WTC11 (cell line): ENCODE measurements at regions not wholly inside any gene's neighbourhood (a gene's known extent, or its start where the extent isn't known, plus 50 kb on each side); places are given as distances from the start of the nearest gene placed in this dataset.

Source experiments
- ATF3 ChIP-seq: sonication (generic); formaldehyde crosslinking; conservative IDR thresholded peaks from 2 replicates; pipeline ENCODE4 v1.8.1; 2022; ENCODE audit warnings: mild to moderate bottlenecking, missing genetic modification reagents
- ESRRA ChIP-seq: sonication (generic); formaldehyde crosslinking; IDR thresholded peaks from 2 replicates; pipeline ENCODE4 v1.8.1; 2022; ENCODE audit warnings: mild to moderate bottlenecking, missing genetic modification reagents, borderline replicate concordance
- ETV6 ChIP-seq: sonication (generic); formaldehyde crosslinking; IDR thresholded peaks from 2 replicates; pipeline ENCODE4 v1.8.1; 2022; ENCODE audit warnings: mild to moderate bottlenecking, missing genetic modification reagents
- FOXP4 ChIP-seq: sonication (generic); formaldehyde crosslinking; IDR thresholded peaks from 2 replicates; pipeline ENCODE4 v1.8.0; 2022; ENCODE audit warnings: mild to moderate bottlenecking, missing genetic modification reagents
- JUN ChIP-seq: sonication (generic); formaldehyde crosslinking; IDR thresholded peaks from 2 replicates; pipeline ENCODE4 v1.8.0; 2023; ENCODE audit warnings: mild to moderate bottlenecking, missing genetic modification reagents
- NFYB ChIP-seq: sonication (generic); formaldehyde crosslinking; conservative IDR thresholded peaks from 2 replicates; pipeline ENCODE4 v1.8.0; 2022; ENCODE audit warnings: low read depth, missing genetic modification reagents
- SOX15 ChIP-seq: fragments of 250-450 bp; sonication (Bioruptor Pico); IDR thresholded peaks from 2 replicates; pipeline ENCODE4 v1.9.0; 2021; ENCODE audit warnings: mild to moderate bottlenecking
- USF1 ChIP-seq: sonication (generic); formaldehyde crosslinking; IDR thresholded peaks from 2 replicates; pipeline ENCODE4 v1.8.0; 2022; ENCODE audit warnings: mild to moderate bottlenecking, missing genetic modification reagents
- ZNF512 ChIP-seq: sonication (generic); formaldehyde crosslinking; IDR thresholded peaks from 2 replicates; pipeline ENCODE4 v1.8.1; 2022; ENCODE audit warnings: missing genetic modification reagents, borderline replicate concordance
- TF ChIP-seq, protein P1 (sequence below): sonication (generic); formaldehyde crosslinking; IDR thresholded peaks from 2 replicates; pipeline ENCODE4 v1.8.0; 2023; ENCODE audit warnings: missing genetic modification reagents
- TF ChIP-seq, protein P2 (sequence below): fragments of 200-600 bp; IDR thresholded peaks from 2 replicates; pipeline ENCODE4 v1.8.0; 2022; ENCODE audit warnings: antibody characterized with exemption
- TF ChIP-seq, protein P3 (sequence below): fragments of 250-450 bp; sonication (Bioruptor Pico); IDR thresholded peaks from 2 replicates; pipeline ENCODE4 v1.9.0; 2021; ENCODE audit warnings: mild to moderate bottlenecking
- TF ChIP-seq, protein P4 (sequence below): sonication (generic); formaldehyde crosslinking; IDR thresholded peaks from 2 replicates; pipeline ENCODE4 v1.8.0; 2023; ENCODE audit warnings: mild to moderate bottlenecking, missing genetic modification reagents
- TF ChIP-seq, protein P5 (sequence below): sonication (generic); formaldehyde crosslinking; IDR thresholded peaks from 2 replicates; pipeline ENCODE4 v1.8.1; 2023; ENCODE audit warnings: mild to moderate bottlenecking, missing genetic modification reagents

- TF ChIP-seq SOX15 (CRISPR knock-in tag): no peak
- TF ChIP-seq, protein P1, sequence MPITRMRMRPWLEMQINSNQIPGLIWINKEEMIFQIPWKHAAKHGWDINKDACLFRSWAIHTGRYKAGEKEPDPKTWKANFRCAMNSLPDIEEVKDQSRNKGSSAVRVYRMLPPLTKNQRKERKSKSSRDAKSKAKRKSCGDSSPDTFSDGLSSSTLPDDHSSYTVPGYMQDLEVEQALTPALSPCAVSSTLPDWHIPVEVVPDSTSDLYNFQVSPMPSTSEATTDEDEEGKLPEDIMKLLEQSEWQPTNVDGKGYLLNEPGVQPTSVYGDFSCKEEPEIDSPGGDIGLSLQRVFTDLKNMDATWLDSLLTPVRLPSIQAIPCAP (CRISPR knock-in tag): no peak
- TF ChIP-seq USF1: no peak
- TF ChIP-seq ATF3: no peak
- TF ChIP-seq, protein P2, sequence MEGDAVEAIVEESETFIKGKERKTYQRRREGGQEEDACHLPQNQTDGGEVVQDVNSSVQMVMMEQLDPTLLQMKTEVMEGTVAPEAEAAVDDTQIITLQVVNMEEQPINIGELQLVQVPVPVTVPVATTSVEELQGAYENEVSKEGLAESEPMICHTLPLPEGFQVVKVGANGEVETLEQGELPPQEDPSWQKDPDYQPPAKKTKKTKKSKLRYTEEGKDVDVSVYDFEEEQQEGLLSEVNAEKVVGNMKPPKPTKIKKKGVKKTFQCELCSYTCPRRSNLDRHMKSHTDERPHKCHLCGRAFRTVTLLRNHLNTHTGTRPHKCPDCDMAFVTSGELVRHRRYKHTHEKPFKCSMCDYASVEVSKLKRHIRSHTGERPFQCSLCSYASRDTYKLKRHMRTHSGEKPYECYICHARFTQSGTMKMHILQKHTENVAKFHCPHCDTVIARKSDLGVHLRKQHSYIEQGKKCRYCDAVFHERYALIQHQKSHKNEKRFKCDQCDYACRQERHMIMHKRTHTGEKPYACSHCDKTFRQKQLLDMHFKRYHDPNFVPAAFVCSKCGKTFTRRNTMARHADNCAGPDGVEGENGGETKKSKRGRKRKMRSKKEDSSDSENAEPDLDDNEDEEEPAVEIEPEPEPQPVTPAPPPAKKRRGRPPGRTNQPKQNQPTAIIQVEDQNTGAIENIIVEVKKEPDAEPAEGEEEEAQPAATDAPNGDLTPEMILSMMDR: no peak
- TF ChIP-seq, protein P3, sequence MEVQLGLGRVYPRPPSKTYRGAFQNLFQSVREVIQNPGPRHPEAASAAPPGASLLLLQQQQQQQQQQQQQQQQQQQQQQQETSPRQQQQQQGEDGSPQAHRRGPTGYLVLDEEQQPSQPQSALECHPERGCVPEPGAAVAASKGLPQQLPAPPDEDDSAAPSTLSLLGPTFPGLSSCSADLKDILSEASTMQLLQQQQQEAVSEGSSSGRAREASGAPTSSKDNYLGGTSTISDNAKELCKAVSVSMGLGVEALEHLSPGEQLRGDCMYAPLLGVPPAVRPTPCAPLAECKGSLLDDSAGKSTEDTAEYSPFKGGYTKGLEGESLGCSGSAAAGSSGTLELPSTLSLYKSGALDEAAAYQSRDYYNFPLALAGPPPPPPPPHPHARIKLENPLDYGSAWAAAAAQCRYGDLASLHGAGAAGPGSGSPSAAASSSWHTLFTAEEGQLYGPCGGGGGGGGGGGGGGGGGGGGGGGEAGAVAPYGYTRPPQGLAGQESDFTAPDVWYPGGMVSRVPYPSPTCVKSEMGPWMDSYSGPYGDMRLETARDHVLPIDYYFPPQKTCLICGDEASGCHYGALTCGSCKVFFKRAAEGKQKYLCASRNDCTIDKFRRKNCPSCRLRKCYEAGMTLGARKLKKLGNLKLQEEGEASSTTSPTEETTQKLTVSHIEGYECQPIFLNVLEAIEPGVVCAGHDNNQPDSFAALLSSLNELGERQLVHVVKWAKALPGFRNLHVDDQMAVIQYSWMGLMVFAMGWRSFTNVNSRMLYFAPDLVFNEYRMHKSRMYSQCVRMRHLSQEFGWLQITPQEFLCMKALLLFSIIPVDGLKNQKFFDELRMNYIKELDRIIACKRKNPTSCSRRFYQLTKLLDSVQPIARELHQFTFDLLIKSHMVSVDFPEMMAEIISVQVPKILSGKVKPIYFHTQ (CRISPR knock-in tag): no peak
- TF ChIP-seq NFYB (CRISPR knock-in tag): no peak
- TF ChIP-seq, protein P4, sequence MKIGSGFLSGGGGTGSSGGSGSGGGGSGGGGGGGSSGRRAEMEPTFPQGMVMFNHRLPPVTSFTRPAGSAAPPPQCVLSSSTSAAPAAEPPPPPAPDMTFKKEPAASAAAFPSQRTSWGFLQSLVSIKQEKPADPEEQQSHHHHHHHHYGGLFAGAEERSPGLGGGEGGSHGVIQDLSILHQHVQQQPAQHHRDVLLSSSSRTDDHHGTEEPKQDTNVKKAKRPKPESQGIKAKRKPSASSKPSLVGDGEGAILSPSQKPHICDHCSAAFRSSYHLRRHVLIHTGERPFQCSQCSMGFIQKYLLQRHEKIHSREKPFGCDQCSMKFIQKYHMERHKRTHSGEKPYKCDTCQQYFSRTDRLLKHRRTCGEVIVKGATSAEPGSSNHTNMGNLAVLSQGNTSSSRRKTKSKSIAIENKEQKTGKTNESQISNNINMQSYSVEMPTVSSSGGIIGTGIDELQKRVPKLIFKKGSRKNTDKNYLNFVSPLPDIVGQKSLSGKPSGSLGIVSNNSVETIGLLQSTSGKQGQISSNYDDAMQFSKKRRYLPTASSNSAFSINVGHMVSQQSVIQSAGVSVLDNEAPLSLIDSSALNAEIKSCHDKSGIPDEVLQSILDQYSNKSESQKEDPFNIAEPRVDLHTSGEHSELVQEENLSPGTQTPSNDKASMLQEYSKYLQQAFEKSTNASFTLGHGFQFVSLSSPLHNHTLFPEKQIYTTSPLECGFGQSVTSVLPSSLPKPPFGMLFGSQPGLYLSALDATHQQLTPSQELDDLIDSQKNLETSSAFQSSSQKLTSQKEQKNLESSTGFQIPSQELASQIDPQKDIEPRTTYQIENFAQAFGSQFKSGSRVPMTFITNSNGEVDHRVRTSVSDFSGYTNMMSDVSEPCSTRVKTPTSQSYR: no peak
- TF ChIP-seq ZNF512 (CRISPR knock-in tag): no peak
- no peak for TF ChIP-seq ETV6
- TF ChIP-seq ESRRA: no peak
- TF ChIP-seq, protein P5, sequence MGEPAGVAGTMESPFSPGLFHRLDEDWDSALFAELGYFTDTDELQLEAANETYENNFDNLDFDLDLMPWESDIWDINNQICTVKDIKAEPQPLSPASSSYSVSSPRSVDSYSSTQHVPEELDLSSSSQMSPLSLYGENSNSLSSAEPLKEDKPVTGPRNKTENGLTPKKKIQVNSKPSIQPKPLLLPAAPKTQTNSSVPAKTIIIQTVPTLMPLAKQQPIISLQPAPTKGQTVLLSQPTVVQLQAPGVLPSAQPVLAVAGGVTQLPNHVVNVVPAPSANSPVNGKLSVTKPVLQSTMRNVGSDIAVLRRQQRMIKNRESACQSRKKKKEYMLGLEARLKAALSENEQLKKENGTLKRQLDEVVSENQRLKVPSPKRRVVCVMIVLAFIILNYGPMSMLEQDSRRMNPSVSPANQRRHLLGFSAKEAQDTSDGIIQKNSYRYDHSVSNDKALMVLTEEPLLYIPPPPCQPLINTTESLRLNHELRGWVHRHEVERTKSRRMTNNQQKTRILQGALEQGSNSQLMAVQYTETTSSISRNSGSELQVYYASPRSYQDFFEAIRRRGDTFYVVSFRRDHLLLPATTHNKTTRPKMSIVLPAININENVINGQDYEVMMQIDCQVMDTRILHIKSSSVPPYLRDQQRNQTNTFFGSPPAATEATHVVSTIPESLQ (CRISPR knock-in tag): no peak
- TF ChIP-seq JUN (CRISPR knock-in tag): no peak
- TF ChIP-seq FOXP4 (CRISPR knock-in tag): no peak
Observed at GRCh38 chr15:36024031-36024688, 478.2 kb upstream of the DPH6 start.
